ENCODE measurements at regions not wholly inside any gene's neighbourhood (a gene's known extent, or its start where the extent isn't known, plus 50 kb on each side); places are given as distances from the start of the nearest gene placed in this dataset.

GRCh38 chr16:25627641-25628040, 64.1 kb upstream of the HS3ST4 start:
- no peak overlapping the region for H3K4me3 ChIP-seq
- 66 to 76% methylated on average over 3 of the region's 3 CpGs for WGBS, 2 donors
- no peak for TF ChIP-seq POLR2A (IDR thresholded peaks at IDR 0.05)
- no peak for TF ChIP-seq EP300 (IDR thresholded peaks at IDR 0.05)
- TF ChIP-seq, protein P1, sequence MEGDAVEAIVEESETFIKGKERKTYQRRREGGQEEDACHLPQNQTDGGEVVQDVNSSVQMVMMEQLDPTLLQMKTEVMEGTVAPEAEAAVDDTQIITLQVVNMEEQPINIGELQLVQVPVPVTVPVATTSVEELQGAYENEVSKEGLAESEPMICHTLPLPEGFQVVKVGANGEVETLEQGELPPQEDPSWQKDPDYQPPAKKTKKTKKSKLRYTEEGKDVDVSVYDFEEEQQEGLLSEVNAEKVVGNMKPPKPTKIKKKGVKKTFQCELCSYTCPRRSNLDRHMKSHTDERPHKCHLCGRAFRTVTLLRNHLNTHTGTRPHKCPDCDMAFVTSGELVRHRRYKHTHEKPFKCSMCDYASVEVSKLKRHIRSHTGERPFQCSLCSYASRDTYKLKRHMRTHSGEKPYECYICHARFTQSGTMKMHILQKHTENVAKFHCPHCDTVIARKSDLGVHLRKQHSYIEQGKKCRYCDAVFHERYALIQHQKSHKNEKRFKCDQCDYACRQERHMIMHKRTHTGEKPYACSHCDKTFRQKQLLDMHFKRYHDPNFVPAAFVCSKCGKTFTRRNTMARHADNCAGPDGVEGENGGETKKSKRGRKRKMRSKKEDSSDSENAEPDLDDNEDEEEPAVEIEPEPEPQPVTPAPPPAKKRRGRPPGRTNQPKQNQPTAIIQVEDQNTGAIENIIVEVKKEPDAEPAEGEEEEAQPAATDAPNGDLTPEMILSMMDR (IDR thresholded peaks at IDR 0.05): no peak
- TF ChIP-seq POLR2AphosphoS5 (IDR thresholded peaks at IDR 0.05): no peak

GRCh38 chr16:25626172-25626571, 65.6 kb upstream of the HS3ST4 start:
- Histone ChIP-seq H3K4me1 (no peaks in the 10 kb centered on the region), H3K4me3 (no peak overlapping the region), H3K36me3 (no peaks in the 10 kb centered on the region), H3K27me3 (no peaks in the 10 kb centered on the region), H3K9me3 (peaks cover 0 to 4% (median 1%) of the 10 kb centered on the region in 4 donors), H3K27ac (no peak overlapping the region)
- ATAC-seq (ENCODE audit: low FRiP score in 2 of 2) (no peak), DNase-seq (no peak)
- WGBS, 2 donors: 78 to 91% methylated on average over 2 of the region's 2 CpGs
- TF ChIP-seq, protein P1 (IDR thresholded peaks at IDR 0.05): no peak
- TF ChIP-seq EP300 (IDR thresholded peaks at IDR 0.05) (no peak), POLR2A (IDR thresholded peaks at IDR 0.05) (no peak), POLR2AphosphoS5 (IDR thresholded peaks at IDR 0.05) (no peak)

More at GRCh38 chr16:25627641-25628040, 64.1 kb upstream of the HS3ST4 start:
- Histone ChIP-seq H3K27ac (no peak overlapping the region), H3K9me3 (peaks cover 0 to 4% (median 1%) of the 10 kb centered on the region in 4 donors), H3K36me3 (no peaks in the 10 kb centered on the region), H3K4me1 (no peaks in the 10 kb centered on the region), H3K27me3 (no peaks in the 10 kb centered on the region)
- ATAC-seq (ENCODE audit: low FRiP score in 2 of 2): no peak
- no peak for DNase-seq

- WGBS, 2 donors: 66 to 68% methylated on average over 2 of the region's 2 CpGs
- ATAC-seq (ENCODE audit: low FRiP score in 2 of 2) (no peak), DNase-seq (no peak)
- H3K27ac ChIP-seq: no peak overlapping the region
- TF ChIP-seq EP300 (IDR thresholded peaks at IDR 0.05) (no peak), POLR2A (IDR thresholded peaks at IDR 0.05) (no peak), POLR2AphosphoS5 (IDR thresholded peaks at IDR 0.05) (no peak)
- TF ChIP-seq, protein P1 (IDR thresholded peaks at IDR 0.05): no peak
- no peaks in the 10 kb centered on the region for H3K4me1 ChIP-seq
- no peaks in the 10 kb centered on the region for H3K36me3 ChIP-seq
- no peak overlapping the region for H3K4me3 ChIP-seq
- H3K9me3 ChIP-seq: peaks cover 0 to 4% (median 1%) of the 10 kb centered on the region in 4 donors
- no peaks in the 10 kb centered on the region for H3K27me3 ChIP-seq
These were observed 66.1 kb upstream of the HS3ST4 start for GRCh38 chr16:25625620-25626019.

DNA sequence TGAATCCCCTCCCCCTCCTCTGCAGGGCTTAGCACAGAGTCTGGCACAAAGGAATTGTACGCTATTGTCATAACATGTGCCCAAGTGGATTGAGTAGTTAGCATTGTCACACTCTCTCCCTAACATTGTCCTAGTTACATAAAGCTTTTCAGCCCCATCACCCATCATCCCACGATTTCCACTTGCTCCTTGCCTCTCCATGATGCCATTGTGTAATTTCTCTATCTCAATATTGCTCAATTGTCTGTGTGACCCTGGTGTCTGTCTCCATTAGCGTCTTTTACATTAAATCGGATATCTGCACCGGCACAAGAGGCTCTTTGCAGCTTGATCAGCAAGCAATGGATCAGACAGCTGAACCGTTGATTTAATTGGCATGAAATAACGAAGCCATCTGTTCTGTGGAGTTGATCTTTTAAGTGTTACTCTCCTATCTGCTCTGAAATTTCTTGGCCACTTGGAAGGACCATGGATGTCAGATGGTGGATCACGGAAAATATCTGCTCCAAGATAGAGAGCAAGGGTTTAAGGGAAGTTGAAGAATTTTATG, 77.0 kb upstream of the HS3ST4 start:
- Histone ChIP-seq H3K9me3 (no peaks in the 10 kb centered on the region), H3K36me3 (no peaks in the 10 kb centered on the region), H3K4me1 (no peaks in the 10 kb centered on the region), H3K27ac (no peak overlapping the region), H3K27me3 (no peaks in the 10 kb centered on the region), H3K4me3 (no peak overlapping the region)
- WGBS, 2 donors: 87% methylated on average over 8 of the region's 8 CpGs
- TF ChIP-seq EP300 (IDR thresholded peaks at IDR 0.05): no peak
- no peak for ATAC-seq (ENCODE audit: low FRiP score in 2 of 2)
- no peak for DNase-seq

GRCh38 chr16:25613931-25614330, 77.8 kb upstream of the HS3ST4 start:
- no peak for DNase-seq
- no peak for ATAC-seq (ENCODE audit: low FRiP score in 2 of 2)
- TF ChIP-seq, protein P1 (IDR thresholded peaks at IDR 0.05): no peak
- 78 to 90% methylated on average over 5 of the region's 5 CpGs for WGBS, 2 donors
- H3K36me3 ChIP-seq: no peaks in the 10 kb centered on the region
- no peaks in the 10 kb centered on the region for H3K4me1 ChIP-seq
- no peak overlapping the region for H3K27ac ChIP-seq
- H3K27me3 ChIP-seq: no peaks in the 10 kb centered on the region
- no peak overlapping the region for H3K4me3 ChIP-seq
- H3K9me3 ChIP-seq: no peaks in the 10 kb centered on the region
